ENCODE measurements at regions not wholly inside any gene's neighbourhood (a gene's known extent, or its start where the extent isn't known, plus 50 kb on each side); places are given as distances from the start of the nearest gene placed in this dataset.

- TF ChIP-seq, protein P1, sequence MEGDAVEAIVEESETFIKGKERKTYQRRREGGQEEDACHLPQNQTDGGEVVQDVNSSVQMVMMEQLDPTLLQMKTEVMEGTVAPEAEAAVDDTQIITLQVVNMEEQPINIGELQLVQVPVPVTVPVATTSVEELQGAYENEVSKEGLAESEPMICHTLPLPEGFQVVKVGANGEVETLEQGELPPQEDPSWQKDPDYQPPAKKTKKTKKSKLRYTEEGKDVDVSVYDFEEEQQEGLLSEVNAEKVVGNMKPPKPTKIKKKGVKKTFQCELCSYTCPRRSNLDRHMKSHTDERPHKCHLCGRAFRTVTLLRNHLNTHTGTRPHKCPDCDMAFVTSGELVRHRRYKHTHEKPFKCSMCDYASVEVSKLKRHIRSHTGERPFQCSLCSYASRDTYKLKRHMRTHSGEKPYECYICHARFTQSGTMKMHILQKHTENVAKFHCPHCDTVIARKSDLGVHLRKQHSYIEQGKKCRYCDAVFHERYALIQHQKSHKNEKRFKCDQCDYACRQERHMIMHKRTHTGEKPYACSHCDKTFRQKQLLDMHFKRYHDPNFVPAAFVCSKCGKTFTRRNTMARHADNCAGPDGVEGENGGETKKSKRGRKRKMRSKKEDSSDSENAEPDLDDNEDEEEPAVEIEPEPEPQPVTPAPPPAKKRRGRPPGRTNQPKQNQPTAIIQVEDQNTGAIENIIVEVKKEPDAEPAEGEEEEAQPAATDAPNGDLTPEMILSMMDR (conservative IDR thresholded peaks at IDR 0.05; ENCODE audit: low read depth, low read length) = no peak
- TF ChIP-seq CEBPB (IDR thresholded peaks at IDR 0.05; ENCODE audit: low read depth, low read length) = no peak
- TF ChIP-seq FOS (IDR thresholded peaks at IDR 0.05; ENCODE audit: low read depth, low read length) = no peak
- no peak for TF ChIP-seq POLR2A (IDR thresholded peaks at IDR 0.05; ENCODE audit: low read depth, low read length)
- no peak for TF ChIP-seq USF2 (IDR thresholded peaks at IDR 0.05; ENCODE audit: low read depth, low read length)
- TF ChIP-seq MAZ (IDR thresholded peaks at IDR 0.05; ENCODE audit: borderline replicate concordance, low read depth, low read length) = no peak
- TF ChIP-seq BHLHE40 (IDR thresholded peaks at IDR 0.05; ENCODE audit: low read depth, low read length) = no peak
- TF ChIP-seq SMC3 (IDR thresholded peaks at IDR 0.05; ENCODE audit: low read depth, low read length) = no peak
- no peak for TF ChIP-seq RCOR1 (IDR thresholded peaks at IDR 0.05; ENCODE audit: insufficient replicate concordance, low read length)
Measured at GRCh38 chr16:79523971-79524370, 76.6 kb downstream of the MAF start.
